ENCODE measurements at regions not wholly inside any gene's neighbourhood (a gene's known extent, or its start where the extent isn't known, plus 50 kb on each side); places are given as distances from the start of the nearest gene placed in this dataset.
A peak's percentile ranks its signal among the peaks of the same experiment; 100 is the strongest.

- Mint-ChIP-seq H3K36me3 (ENCODE audit: low read depth) (no peaks in the 10 kb centered on the region), H3K27me3 (ENCODE audit: insufficient read depth) (peaks cover 3% of the 10 kb centered on the region; the same call in 1 of the 2 replicates), H3K4me1 (ENCODE audit: low read depth) (no peaks in the 10 kb centered on the region), H3K9me3 (no peaks in the 10 kb centered on the region), H3K4me3 (no peak overlapping the region), H3K27ac (no peak overlapping the region)
- no peak for TF ChIP-seq CTCF (IDR thresholded peaks at IDR 0.05)
- DNase-seq, result no peak
Measured at GRCh38 chrX:15971696-15972095, 117.1 kb upstream of the AP1S2 start.

- DNase-seq, result no peak
- no peaks in the 10 kb centered on the region for H3K4me1 Mint-ChIP-seq (ENCODE audit: low read depth)
- TF ChIP-seq CTCF (IDR thresholded peaks at IDR 0.05), result no peak
- peaks cover 2% of the 10 kb centered on the region; the same call in 1 of the 2 replicates for H3K27me3 Mint-ChIP-seq (ENCODE audit: insufficient read depth)
- H3K9me3 Mint-ChIP-seq, result no peaks in the 10 kb centered on the region
- H3K4me3 Mint-ChIP-seq, result no peak overlapping the region
- no peaks in the 10 kb centered on the region for H3K36me3 Mint-ChIP-seq (ENCODE audit: low read depth)
- no peak overlapping the region for H3K27ac Mint-ChIP-seq
Measured at GRCh38 chrX:15963858-15964257, 109.2 kb upstream of the AP1S2 start.

- peaks cover 11% of the 10 kb centered on the region; the same call in 1 of the 2 replicates for H3K4me1 Mint-ChIP-seq (ENCODE audit: low read depth)
- no peak for DNase-seq
- H3K27ac Mint-ChIP-seq, result no peak overlapping the region
- H3K27me3 Mint-ChIP-seq (ENCODE audit: insufficient read depth), result peaks cover 5% of the 10 kb centered on the region; the same call in 1 of the 2 replicates
- no peaks in the 10 kb centered on the region for H3K36me3 Mint-ChIP-seq (ENCODE audit: low read depth)
- no peaks in the 10 kb centered on the region for H3K9me3 Mint-ChIP-seq
- no peak overlapping the region for H3K4me3 Mint-ChIP-seq
- no peak for TF ChIP-seq CTCF (IDR thresholded peaks at IDR 0.05)
Measured at GRCh38 chrX:15960237-15960636, 105.6 kb upstream of the AP1S2 start.

GRCh38 chrX:15956681-15957080 is 102.1 kb upstream of the AP1S2 start:
- Mint-ChIP-seq H3K4me1 (ENCODE audit: low read depth) (peaks cover 11% of the 10 kb centered on the region; the same call in 1 of the 2 replicates), H3K36me3 (ENCODE audit: low read depth) (no peaks in the 10 kb centered on the region), H3K9me3 (no peaks in the 10 kb centered on the region), H3K27ac (peak overlapping the region; percentile 61; the same call in 1 of the 2 replicates), H3K4me3 (peak overlapping the region; percentile 71; the same call in 1 of the 2 replicates), H3K27me3 (ENCODE audit: insufficient read depth) (peaks cover 3% of the 10 kb centered on the region; the same call in 1 of the 2 replicates)
- DNase-seq, result no peak
- no peak for TF ChIP-seq CTCF (IDR thresholded peaks at IDR 0.05)

GRCh38 chrX:15953801-15954200 is 99.2 kb upstream of the AP1S2 start:
- no peak overlapping the region for H3K27ac Mint-ChIP-seq
- no peaks in the 10 kb centered on the region for H3K9me3 Mint-ChIP-seq

More at GRCh38 chrX:15953801-15954200, 99.2 kb upstream of the AP1S2 start:
- H3K27me3 Mint-ChIP-seq (ENCODE audit: insufficient read depth), result peaks cover 3% of the 10 kb centered on the region; the same call in 1 of the 2 replicates
- H3K4me3 Mint-ChIP-seq, result no peak overlapping the region
- no peak for DNase-seq
- H3K4me1 Mint-ChIP-seq (ENCODE audit: low read depth), result peaks cover 13% of the 10 kb centered on the region; the same call in 1 of the 2 replicates
- no peak for TF ChIP-seq CTCF (IDR thresholded peaks at IDR 0.05)
- H3K36me3 Mint-ChIP-seq (ENCODE audit: low read depth), result no peaks in the 10 kb centered on the region
